ENCODE measurements at regions not wholly inside any gene's neighbourhood (a gene's known extent, or its start where the extent isn't known, plus 50 kb on each side); places are given as distances from the start of the nearest gene placed in this dataset.

DNA sequence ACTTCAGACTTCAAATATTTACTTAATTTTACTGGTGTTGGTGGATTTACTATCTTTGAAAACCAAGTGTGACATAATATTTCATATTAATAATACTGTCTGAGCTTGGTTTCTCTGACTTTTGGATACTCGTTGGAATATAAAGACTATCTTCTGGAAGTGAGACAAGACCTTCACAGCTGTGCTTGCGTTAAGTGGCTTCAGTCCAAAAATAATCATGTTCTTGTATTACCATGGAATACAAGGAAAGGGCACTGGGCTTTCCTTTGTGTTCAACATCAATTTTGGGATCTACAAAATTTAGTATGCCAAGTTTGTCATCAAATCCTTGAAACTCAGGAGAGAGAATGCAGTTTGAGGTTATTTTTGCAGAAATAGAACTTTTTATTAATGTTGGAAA, 712.4 kb upstream of the LCORL start:
- TF ChIP-seq, protein P1, sequence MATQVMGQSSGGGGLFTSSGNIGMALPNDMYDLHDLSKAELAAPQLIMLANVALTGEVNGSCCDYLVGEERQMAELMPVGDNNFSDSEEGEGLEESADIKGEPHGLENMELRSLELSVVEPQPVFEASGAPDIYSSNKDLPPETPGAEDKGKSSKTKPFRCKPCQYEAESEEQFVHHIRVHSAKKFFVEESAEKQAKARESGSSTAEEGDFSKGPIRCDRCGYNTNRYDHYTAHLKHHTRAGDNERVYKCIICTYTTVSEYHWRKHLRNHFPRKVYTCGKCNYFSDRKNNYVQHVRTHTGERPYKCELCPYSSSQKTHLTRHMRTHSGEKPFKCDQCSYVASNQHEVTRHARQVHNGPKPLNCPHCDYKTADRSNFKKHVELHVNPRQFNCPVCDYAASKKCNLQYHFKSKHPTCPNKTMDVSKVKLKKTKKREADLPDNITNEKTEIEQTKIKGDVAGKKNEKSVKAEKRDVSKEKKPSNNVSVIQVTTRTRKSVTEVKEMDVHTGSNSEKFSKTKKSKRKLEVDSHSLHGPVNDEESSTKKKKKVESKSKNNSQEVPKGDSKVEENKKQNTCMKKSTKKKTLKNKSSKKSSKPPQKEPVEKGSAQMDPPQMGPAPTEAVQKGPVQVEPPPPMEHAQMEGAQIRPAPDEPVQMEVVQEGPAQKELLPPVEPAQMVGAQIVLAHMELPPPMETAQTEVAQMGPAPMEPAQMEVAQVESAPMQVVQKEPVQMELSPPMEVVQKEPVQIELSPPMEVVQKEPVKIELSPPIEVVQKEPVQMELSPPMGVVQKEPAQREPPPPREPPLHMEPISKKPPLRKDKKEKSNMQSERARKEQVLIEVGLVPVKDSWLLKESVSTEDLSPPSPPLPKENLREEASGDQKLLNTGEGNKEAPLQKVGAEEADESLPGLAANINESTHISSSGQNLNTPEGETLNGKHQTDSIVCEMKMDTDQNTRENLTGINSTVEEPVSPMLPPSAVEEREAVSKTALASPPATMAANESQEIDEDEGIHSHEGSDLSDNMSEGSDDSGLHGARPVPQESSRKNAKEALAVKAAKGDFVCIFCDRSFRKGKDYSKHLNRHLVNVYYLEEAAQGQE (IDR thresholded peaks at IDR 0.05; ENCODE audit: low read depth, low read length), result no peak
- TF ChIP-seq, protein P2, sequence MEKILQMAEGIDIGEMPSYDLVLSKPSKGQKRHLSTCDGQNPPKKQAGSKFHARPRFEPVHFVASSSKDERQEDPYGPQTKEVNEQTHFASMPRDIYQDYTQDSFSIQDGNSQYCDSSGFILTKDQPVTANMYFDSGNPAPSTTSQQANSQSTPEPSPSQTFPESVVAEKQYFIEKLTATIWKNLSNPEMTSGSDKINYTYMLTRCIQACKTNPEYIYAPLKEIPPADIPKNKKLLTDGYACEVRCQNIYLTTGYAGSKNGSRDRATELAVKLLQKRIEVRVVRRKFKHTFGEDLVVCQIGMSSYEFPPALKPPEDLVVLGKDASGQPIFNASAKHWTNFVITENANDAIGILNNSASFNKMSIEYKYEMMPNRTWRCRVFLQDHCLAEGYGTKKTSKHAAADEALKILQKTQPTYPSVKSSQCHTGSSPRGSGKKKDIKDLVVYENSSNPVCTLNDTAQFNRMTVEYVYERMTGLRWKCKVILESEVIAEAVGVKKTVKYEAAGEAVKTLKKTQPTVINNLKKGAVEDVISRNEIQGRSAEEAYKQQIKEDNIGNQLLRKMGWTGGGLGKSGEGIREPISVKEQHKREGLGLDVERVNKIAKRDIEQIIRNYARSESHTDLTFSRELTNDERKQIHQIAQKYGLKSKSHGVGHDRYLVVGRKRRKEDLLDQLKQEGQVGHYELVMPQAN (conservative IDR thresholded peaks at IDR 0.05), result no peak

All from GM12878 (cell line).